RPMI7951 (cell line): ENCODE measurements at regions not wholly inside any gene's neighbourhood (a gene's known extent, or its start where the extent isn't known, plus 50 kb on each side); places are given as distances from the start of the nearest gene placed in this dataset.
A peak's percentile ranks its signal among the peaks of the same experiment; 100 is the strongest.
"Not testable (repeated sequence)": the region's sequence is repeated elsewhere in the genome, so short reads cannot be mapped to it uniquely, and the experiment has no call there.

Source experiments
- DNase-seq: peaks from one replicate; pipeline ENCODE4 v3.0.0-alpha.2; 2012; ENCODE audit warnings: low read depth

GRCh38 chr1:8169364-8170058 is 143.4 kb upstream of the ERRFI1 start:
- DNase-seq: peak; percentile 90

- DNase-seq: no peak
These were observed 141.8 kb upstream of the ERRFI1 start for GRCh38 chr1:8167936-8168335.

DNA sequence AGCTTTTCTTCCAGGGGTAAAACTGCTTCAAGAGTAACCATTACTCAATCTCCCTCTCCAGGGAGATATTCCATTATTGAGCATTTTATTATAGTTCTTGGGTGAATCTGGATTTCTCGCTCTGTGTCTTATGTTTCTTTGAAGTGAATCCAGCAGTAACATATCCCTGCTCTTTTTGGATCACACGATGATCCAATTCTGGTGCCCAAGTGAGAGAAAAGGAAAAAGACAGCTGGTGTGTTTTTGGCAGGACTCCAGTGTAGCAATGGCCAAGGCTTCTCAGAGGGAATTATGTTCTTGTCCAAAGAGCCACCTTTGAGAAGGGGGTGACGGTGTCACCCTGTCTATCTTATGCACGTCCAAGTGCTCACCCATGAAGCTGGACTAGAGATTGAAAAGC is 140.3 kb upstream of the ERRFI1 start:
- DNase-seq: no peak

GRCh38 chr1:8165595-8166360 is 139.7 kb upstream of the ERRFI1 start:
- no peak for DNase-seq

GRCh38 chr1:8164670-8165069 is 138.6 kb upstream of the ERRFI1 start:
- no peak for DNase-seq

- no peak for DNase-seq
These were observed 136.9 kb upstream of the ERRFI1 start for GRCh38 chr1:8163039-8163438.

DNA sequence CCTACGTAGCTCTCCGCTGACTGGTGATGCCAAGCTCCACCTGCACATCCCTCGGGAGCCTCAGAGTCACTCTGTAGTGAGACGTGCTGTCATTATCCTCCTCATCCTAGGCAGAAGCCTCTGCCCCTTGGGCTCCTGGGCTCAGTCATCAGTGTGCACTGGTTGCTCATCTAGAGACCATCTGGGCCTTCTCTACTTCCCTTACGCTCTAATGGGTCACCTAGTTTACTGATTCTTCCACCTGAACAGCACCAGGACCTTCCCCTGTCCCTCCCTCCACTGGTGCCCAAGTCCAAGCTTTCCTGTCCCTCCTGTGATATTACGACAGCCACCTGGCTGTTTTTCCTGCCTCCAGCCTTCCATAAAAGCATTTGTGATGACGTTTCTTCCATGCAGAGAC is 136.1 kb upstream of the ERRFI1 start:
- DNase-seq: no peak

DNA sequence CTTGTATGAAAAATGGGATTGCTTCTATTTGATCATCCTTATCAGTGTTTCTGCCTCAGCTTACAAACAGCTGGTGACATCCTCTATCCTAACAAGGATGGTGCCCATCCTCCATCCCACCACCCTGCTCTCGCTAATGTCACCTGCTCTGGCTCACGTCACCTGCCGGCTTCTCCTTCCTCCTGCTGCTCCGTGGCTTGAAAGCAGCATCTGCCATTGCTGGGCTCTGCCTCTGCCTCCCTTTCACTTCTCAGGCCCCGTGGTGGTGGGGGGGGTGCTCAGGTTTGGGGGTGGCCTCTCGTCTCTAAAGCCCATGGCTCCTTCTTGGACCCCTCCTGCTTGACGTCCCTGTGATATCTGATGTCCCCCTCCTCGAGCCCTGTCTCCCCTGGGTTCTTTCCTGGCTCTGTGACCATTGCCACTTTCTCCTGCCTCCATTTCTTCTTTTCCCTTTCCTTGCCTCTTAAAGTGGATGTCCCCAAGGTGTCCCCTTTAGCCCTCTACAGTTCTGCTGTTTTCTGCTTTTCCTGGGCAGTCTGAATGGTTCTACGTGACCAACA is 135.5 kb upstream of the ERRFI1 start:
- DNase-seq: no peak

GRCh38 chr1:8159470-8160024 is 133.4 kb upstream of the ERRFI1 start:
- DNase-seq: no peak

GRCh38 chr1:8158995-8159394 is 132.9 kb upstream of the ERRFI1 start:
- DNase-seq: no peak

DNA sequence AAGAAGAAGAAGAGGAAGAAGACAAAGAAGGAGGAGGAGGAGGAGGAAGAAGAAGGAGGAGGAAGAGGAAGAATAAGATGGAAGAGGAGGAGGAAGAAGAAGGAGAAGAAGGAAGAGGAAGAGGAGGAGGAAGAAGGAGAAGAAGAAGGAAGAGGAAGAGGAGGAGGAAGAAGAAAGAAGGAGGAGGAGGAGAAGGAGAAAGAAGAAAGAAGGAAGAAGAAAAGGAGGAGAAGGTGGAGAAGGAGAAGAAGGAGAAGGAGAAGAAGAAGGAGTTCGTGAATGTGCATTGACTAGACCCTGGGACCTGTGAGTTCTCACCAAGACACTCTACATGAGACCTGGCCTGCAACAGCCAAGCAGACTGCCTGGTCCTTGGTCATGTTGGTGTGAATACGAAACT is 131.7 kb upstream of the ERRFI1 start:
- DNase-seq: no peak

- DNase-seq: peak; percentile 57
These were observed 129.5 kb upstream of the ERRFI1 start for GRCh38 chr1:8155528-8156186.

DNA sequence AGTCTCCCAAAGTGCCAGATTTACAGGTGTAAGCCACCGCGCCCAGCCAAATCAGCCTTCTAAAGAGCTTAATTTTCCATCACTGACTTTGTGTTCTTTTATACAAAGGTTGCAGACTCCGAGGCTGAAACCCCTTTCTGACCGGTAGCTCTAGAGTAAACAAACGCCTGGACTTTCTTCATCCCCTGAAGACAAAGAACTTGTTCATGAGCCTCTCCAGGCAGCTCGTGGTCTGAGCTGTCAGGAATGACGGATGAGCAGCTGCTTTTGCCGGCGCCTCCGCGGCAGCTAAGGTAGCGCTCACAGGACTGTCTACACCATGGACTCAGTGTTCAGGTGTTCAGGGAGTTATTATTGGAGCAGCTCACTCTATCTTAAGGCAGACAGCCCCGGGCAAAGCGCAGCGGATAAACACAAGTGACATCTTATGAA is 128.5 kb upstream of the ERRFI1 start:
- peak; percentile 86 for DNase-seq

- no peak for DNase-seq
These were observed 127.9 kb upstream of the ERRFI1 start for GRCh38 chr1:8153961-8154360.

GRCh38 chr1:8152731-8153702 is 126.9 kb upstream of the ERRFI1 start:
- DNase-seq: no peak

GRCh38 chr1:8151647-8152046 is 125.5 kb upstream of the ERRFI1 start:
- no peak for DNase-seq

DNA sequence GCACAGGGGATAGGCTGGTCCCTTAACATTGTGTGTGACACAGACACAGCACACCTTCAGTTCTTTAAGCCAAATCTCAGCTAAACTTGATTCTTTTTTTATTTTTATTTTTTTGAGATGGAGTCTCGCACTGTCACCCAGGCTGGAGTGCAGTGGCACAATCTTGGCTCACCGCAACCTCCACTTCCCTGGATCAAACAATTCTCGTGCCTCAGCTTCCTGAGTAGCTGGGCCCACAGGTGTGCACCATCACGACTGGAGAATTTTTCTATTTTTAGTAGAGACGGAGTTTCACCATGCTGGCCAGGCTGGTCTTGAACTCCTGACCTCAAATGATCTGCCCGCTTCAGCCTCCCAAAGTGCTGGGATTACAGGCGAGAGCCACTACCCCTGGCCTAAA is 123.6 kb upstream of the ERRFI1 start:
- not testable (repeated sequence) for DNase-seq

- peak; percentile 32 for DNase-seq
These were observed 121.8 kb upstream of the ERRFI1 start for GRCh38 chr1:8147956-8148355.

DNA sequence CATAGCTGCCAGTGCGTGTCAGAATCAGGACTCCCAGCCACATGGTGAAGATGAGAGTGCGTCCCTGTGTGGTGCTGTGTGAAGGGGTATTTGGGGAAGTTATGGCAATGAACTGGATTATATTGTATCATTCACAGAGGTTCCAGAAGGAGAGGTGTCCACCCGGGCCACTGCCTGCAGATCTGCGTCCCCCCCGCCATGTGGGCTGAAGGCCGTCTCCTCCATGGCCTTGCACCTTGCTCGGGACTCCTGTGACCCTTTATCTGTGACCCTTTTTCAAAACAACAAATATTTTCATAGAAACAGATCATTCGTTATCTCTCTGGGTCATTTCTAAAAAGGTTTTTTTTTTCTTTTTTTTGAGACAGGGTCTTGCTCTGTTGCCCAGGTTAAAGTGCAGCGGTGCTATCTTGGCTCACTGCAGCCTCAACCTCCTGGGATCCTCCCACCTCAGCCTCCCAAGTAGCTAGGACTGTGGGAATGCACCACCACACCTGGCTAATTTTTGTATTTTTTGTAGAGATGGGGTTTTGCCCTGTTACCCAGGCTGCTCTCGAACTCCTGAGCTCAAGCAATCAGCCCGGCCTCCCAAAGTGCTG is 120.2 kb upstream of the ERRFI1 start:
- no peak for DNase-seq

DNA sequence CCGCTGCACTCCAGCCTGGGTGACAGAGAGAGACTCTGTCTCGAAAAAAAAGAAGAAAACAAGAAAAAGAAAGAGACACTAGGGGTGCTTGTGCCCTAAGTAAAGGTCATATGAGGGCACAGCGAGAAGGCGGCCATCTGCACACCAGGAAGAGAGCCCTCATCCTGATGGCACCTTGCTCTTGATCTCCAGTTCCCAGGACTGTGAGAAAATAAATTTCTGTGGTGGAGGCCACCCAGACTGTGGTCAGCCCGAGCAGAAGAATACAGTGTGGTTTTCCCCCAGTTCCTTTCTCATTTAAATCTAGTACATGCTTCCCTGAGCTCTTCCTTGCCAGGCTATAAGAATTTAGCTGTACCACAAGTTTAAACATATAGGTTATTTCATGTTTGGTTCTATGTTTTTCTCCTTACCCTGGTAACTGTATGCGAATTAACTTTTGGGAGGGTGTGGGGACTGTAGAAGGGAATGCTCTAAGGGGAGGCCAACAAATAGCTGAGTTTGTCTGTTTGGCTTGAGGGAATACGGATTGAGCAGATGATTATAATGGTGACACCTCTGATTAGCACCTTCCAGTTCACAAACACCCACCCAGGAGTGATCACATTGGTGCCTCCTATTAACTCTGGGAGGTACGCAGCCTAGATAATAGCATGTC is 119.6 kb upstream of the ERRFI1 start:
- DNase-seq: peak; percentile 83
